Lower lobe of right lung (tissue), 2 donors: ENCODE measurements at regions not wholly inside any gene's neighbourhood (a gene's known extent, or its start where the extent isn't known, plus 50 kb on each side); places are given as distances from the start of the nearest gene placed in this dataset.

Experiments
- ATAC-seq, 2 donors: fragments of 200-7000 bp; cut with Tn5 transposase; one replicate each; pipeline ENCODE4 v1.9.1; 2020 to 2022; ENCODE audit warnings: mild to moderate bottlenecking in 2 of 2, moderate library complexity in 2 of 2
- DNase-seq: peaks from one replicate; pipeline ENCODE4 v3.0.0-alpha.2; 2020
- H3K27ac ChIP-seq: fragments of 200-600 bp; one replicate; pipeline ENCODE4 v1.8.0; 2022
- H3K27me3 ChIP-seq: fragments of 200-600 bp; one replicate; pipeline ENCODE4 v1.8.0; 2022; ENCODE audit warnings: low read depth
- H3K36me3 ChIP-seq: fragments of 200-600 bp; one replicate; pipeline ENCODE4 v1.8.0; 2022; ENCODE audit warnings: mild to moderate bottlenecking
- H3K4me1 ChIP-seq: fragments of 200-600 bp; one replicate; pipeline ENCODE4 v1.8.0; 2022
- H3K4me3 ChIP-seq: fragments of 200-600 bp; one replicate; pipeline ENCODE4 v1.8.0; 2022; ENCODE audit warnings: mild to moderate bottlenecking
- H3K9me3 ChIP-seq: fragments of 200-600 bp; one replicate; pipeline ENCODE4 v1.8.0; 2022
- intact Hi-C: fragments of 100-400 bp; cut with DNase I; formaldehyde crosslinking; loops from one replicate; pipeline ENCODE4 v1.11.0; 2022
- TF ChIP-seq, protein P1 (sequence below): fragments of 200-600 bp; IDR thresholded peaks from one replicate; pipeline ENCODE4 v1.8.0; 2022; ENCODE audit warnings: antibody characterized with exemption, mild to moderate bottlenecking
- donor health status: DM: no; HTN: yes; CAD: no; lungs with severe emphysema.

DNA sequence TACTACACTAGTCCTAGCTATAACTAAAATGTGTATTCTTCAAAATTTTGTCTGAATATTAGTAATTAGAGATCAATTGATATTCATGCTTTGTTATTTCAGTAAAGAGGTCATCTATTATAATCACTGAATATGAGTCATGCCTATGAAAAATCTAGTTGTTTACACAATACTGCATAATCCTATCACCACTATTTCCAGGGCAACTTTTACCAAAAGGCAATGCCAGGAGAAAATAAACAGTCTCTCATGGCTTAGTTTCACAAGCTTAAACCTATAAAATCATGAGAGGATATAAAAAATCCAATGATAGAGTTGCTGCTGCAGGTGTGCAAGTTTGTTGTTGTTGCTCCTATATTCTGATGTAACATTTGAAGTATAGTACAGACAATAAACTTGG is 149.9 kb upstream of the COL1A2 start:
- DNase-seq (no peak), ATAC-seq (no peak)
- Histone ChIP-seq H3K4me1 (peaks cover 4% of the 10 kb centered on the region), H3K9me3 (no peaks in the 10 kb centered on the region), H3K27me3 (no peaks in the 10 kb centered on the region), H3K4me3 (no peak overlapping the region), H3K36me3 (no peaks in the 10 kb centered on the region), H3K27ac (no peak overlapping the region)
- intact Hi-C loops, result no loop called here
- TF ChIP-seq, protein P1, sequence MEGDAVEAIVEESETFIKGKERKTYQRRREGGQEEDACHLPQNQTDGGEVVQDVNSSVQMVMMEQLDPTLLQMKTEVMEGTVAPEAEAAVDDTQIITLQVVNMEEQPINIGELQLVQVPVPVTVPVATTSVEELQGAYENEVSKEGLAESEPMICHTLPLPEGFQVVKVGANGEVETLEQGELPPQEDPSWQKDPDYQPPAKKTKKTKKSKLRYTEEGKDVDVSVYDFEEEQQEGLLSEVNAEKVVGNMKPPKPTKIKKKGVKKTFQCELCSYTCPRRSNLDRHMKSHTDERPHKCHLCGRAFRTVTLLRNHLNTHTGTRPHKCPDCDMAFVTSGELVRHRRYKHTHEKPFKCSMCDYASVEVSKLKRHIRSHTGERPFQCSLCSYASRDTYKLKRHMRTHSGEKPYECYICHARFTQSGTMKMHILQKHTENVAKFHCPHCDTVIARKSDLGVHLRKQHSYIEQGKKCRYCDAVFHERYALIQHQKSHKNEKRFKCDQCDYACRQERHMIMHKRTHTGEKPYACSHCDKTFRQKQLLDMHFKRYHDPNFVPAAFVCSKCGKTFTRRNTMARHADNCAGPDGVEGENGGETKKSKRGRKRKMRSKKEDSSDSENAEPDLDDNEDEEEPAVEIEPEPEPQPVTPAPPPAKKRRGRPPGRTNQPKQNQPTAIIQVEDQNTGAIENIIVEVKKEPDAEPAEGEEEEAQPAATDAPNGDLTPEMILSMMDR, result no peak

DNA sequence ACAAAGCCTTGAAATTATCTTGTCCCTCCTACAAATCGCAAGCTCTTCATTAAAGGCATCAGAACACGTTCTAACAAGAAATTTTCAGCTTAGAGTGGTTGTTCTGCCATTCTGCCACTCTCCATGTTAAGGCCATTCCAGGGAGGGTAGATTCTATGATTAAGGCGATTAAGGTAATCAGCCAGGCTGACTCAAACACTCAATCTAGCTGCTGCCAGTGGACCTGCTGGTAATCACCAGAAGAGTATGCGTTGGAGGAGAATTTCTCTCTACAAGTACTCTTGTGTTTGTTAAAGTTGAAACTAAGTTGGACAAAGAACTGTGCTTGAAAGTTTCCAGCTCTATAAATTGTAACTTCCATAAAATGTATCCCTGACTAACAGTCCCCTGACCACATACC is 149.2 kb upstream of the COL1A2 start:
- ATAC-seq (peak; percentile 64 to 84), DNase-seq (no peak)
- no peaks in the 10 kb centered on the region for H3K27me3 ChIP-seq
- H3K4me3 ChIP-seq, result no peak overlapping the region
- intact Hi-C loops, result no loop called here
- H3K36me3 ChIP-seq, result no peaks in the 10 kb centered on the region
- H3K9me3 ChIP-seq, result no peaks in the 10 kb centered on the region
- H3K27ac ChIP-seq, result no peak overlapping the region
- TF ChIP-seq, protein P1, result no peak
- no peaks in the 10 kb centered on the region for H3K4me1 ChIP-seq

DNA sequence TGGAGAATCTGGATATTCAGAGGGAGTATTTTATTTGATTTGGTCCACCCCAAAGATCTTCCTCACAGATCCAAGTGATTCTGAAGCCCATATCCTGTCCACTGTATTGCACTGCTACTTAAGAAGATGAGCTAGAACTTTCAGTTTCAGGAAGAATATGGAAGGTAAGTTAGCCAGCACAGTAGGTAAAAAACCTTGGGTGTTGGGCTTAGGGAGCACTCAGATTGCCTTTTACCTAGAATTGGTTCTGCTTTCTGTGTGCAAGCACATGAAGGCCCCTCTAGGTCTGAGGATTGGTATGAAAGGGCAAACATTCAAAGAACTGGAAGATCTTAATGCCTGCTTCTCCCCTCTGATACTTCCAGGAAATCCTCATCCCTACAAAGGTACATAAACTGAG is 146.7 kb upstream of the COL1A2 start:
- no peak overlapping the region for H3K4me3 ChIP-seq
- intact Hi-C loops, result no loop called here
- no peaks in the 10 kb centered on the region for H3K27me3 ChIP-seq
- ATAC-seq (no peak), DNase-seq (no peak)
- H3K36me3 ChIP-seq, result no peaks in the 10 kb centered on the region
- no peaks in the 10 kb centered on the region for H3K4me1 ChIP-seq
- no peaks in the 10 kb centered on the region for H3K9me3 ChIP-seq
- no peak overlapping the region for H3K27ac ChIP-seq
- TF ChIP-seq, protein P1, result no peak

DNA sequence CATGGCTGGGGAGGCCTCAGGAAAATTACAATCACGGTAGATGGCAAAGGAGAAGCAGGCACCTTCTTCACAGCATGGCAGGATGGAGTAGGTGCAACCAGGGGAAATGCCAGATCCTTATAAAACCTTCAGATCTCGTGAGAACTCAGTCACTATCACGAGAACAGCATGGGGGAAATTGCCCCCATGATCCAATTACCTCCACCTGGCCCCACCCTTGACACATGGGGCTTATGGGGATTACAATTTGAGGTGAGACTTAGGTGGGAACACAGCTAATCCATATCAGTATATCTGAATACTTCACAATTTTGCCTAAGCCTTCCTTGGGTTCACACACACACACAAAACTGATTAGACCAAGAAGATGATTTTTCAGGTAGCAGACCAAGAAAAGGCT is 145.1 kb upstream of the COL1A2 start:
- Histone ChIP-seq H3K27ac (no peak overlapping the region), H3K4me1 (no peaks in the 10 kb centered on the region), H3K4me3 (no peak overlapping the region), H3K9me3 (no peaks in the 10 kb centered on the region), H3K27me3 (no peaks in the 10 kb centered on the region), H3K36me3 (no peaks in the 10 kb centered on the region)
- DNase-seq (no peak), ATAC-seq (no peak)
- intact Hi-C loops, result no loop called here
- TF ChIP-seq, protein P1, result no peak

DNA sequence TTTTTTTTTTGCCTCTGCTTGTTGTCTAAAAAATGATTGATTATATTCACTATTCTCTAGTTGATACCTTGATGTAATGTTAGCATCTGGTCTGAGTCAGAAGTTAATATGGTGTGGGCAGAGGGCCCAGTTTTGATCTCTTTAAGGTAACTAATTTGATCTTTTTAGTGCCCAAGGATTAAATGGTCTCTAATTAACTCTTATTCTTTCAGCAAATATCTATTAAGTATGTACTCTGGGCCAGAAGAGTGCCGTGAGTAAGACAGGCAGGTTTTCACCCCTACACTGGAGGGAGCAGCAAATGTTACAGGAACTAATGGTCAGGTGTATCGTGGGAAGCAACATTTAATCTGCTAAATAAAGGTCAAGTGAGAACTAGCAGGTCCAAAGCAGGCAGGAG is 144.6 kb upstream of the COL1A2 start:
- ATAC-seq, result no peak

More for the DNA sequence above, 144.6 kb upstream of the COL1A2 start:
- intact Hi-C loops, result no loop called here
- TF ChIP-seq, protein P1, result no peak
- no peak overlapping the region for H3K4me3 ChIP-seq
- no peaks in the 10 kb centered on the region for H3K27me3 ChIP-seq
- no peaks in the 10 kb centered on the region for H3K36me3 ChIP-seq
- H3K27ac ChIP-seq, result no peak overlapping the region
- DNase-seq, result no peak
- H3K4me1 ChIP-seq, result no peaks in the 10 kb centered on the region
- H3K9me3 ChIP-seq, result no peaks in the 10 kb centered on the region
